GM12892 (cell line): ENCODE measurements at regions not wholly inside any gene's neighbourhood (a gene's known extent, or its start where the extent isn't known, plus 50 kb on each side); places are given as distances from the start of the nearest gene placed in this dataset.

Source experiments
- DNase-seq: peaks from one replicate; pipeline ENCODE4 v3.0.0; 2011; ENCODE audit not compliant: insufficient read length
- FAIRE-seq: peaks from 2 replicates; lab custom pipeline; 2011; peaks lifted over from hg19 to GRCh38; lab: Jason Lieb, UNC
- POLR2A ChIP-seq: IDR thresholded peaks from 2 replicates; pipeline ENCODE4 v1.6.1; 2011; ENCODE audit warnings: low read depth, low read length, control low read depth
- POLR2AphosphoS5 ChIP-seq: IDR thresholded peaks from 2 replicates; pipeline ENCODE4 v1.6.1; 2011; ENCODE audit warnings: low read depth, low read length, control low read depth
- TAF1 ChIP-seq: IDR thresholded peaks from 2 replicates; pipeline ENCODE4 v1.6.1; 2011; ENCODE audit warnings: low read depth, mild to moderate bottlenecking, control low read depth, low read length, borderline replicate concordance

DNA sequence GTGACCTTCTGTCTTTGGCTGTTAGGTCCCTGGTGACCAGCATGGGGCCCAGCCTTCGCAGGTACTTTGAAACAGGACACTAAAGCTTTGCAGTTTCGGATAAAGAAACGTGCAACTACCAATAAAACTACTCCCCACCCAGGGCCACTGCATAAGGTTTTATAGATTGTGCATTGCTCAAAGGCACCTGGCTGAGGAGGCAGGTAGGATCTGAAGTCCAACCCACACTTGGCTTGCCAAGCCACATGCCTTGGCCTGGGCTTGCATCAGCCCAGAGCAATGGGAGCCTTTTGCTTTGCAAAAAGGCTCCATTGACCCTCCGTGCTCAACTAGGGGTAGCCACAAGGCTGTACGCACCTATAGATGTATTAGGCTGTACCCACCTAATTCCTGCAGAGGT, 84.4 kb upstream of the SYT6 start:
- TF ChIP-seq TAF1 (no peak), POLR2A (no peak), POLR2AphosphoS5 (no peak)
- FAIRE-seq (no peak), DNase-seq (no peak)

DNA sequence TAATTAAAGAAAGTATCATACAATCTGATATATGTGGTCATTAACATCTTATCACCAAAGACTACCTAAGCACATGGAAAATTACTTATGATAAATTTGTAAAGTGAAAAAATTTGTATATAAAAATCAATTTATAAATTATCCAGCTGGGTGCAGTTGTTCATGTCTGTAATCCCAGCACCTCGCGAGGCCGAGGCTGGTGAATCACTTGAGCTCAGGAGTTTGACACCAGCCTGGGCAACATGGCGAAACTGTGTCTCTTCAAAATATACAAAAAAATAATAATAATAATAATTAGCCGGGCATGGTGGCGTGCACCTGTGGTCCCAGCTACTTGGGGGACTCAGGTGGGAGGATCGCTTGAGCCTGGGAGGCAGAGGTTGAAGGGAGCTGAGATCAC, 82.8 kb upstream of the SYT6 start:
- DNase-seq = no peak
- no peak for FAIRE-seq
- TF ChIP-seq POLR2AphosphoS5 = no peak
- no peak for TF ChIP-seq POLR2A
- TF ChIP-seq TAF1 = no peak

- FAIRE-seq (no peak), DNase-seq (no peak)
- TF ChIP-seq TAF1 = no peak
- no peak for TF ChIP-seq POLR2A
- no peak for TF ChIP-seq POLR2AphosphoS5
Measured at GRCh38 chr1:114235960-114236359, 82.3 kb upstream of the SYT6 start.

DNA sequence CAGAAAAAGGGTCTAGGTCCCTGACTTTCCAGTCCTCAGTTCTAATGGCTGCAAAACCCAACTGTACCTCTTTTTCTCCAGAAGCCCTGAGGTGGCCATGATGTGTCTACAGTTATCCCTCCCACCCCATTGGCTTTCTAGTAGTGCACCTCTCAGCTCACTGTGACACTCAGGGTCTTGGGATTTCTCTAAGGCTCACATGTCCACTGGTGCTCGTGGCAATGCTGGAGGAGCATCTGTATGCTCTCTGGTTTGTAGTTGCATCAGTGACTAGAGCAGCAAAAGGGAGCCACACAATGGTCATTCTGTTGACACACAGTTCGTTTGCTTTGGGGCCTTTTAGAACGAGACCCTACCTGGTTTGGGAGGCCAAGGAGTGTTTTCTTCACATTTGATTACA, 81.6 kb upstream of the SYT6 start:
- no peak for DNase-seq
- no peak for FAIRE-seq
- TF ChIP-seq POLR2AphosphoS5 = no peak

GRCh38 chr1:114234408-114235124, 80.9 kb upstream of the SYT6 start:
- TF ChIP-seq POLR2A (no peak), TAF1 (no peak), POLR2AphosphoS5 (no peak)
- DNase-seq (no peak), FAIRE-seq (no peak)

GRCh38 chr1:114232691-114233090, 79.0 kb upstream of the SYT6 start:
- TF ChIP-seq POLR2AphosphoS5 (no peak), TAF1 (no peak), POLR2A (no peak)
- FAIRE-seq (no peak), DNase-seq (no peak)

DNA sequence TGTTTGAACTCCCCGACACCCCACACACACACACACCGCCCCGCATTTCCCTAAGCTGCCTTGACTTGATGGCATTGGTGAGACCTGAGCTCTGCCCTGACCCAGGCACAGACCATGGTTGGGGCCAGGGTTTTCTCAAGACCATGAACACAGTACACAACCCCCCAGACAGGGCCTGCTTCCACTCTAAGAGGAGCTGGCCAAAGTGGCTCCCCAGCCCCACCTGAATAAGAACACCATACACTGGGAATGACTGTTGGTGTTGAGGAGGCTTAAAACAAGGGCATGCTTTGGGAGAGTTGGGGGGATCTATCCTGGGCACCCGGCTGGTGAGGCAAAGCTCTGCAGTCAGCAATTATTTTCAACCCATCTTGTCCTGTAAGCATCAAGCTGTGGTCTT, 77.6 kb upstream of the SYT6 start:
- TF ChIP-seq POLR2AphosphoS5 (no peak), TAF1 (no peak)
- no peak for DNase-seq
- no peak for FAIRE-seq

DNA sequence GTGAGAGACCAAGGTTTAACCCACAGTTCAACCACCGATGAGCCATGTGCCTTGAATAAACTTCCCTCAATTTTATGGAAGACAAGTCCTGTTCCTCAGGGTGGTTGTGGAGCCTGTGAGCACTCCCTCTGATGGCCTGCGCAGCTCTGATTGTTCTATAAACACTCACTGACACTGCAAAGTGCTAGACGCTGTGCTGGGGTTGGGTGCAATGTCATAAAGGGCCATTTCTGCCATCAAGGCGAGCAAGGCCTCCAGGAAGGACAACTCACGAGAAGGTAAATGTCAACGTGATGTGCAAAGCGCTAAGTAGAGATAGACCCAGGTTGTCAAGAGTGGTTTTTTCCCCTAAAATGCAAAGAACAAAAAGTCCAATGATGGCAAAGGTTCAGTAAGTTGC, 75.7 kb upstream of the SYT6 start:
- FAIRE-seq (no peak), DNase-seq (no peak)
- TF ChIP-seq POLR2A (no peak), TAF1 (no peak), POLR2AphosphoS5 (no peak)

- no peak for DNase-seq
- TF ChIP-seq TAF1 = no peak
- no peak for FAIRE-seq
Measured at GRCh38 chr1:114227059-114227458, 73.4 kb upstream of the SYT6 start.

DNA sequence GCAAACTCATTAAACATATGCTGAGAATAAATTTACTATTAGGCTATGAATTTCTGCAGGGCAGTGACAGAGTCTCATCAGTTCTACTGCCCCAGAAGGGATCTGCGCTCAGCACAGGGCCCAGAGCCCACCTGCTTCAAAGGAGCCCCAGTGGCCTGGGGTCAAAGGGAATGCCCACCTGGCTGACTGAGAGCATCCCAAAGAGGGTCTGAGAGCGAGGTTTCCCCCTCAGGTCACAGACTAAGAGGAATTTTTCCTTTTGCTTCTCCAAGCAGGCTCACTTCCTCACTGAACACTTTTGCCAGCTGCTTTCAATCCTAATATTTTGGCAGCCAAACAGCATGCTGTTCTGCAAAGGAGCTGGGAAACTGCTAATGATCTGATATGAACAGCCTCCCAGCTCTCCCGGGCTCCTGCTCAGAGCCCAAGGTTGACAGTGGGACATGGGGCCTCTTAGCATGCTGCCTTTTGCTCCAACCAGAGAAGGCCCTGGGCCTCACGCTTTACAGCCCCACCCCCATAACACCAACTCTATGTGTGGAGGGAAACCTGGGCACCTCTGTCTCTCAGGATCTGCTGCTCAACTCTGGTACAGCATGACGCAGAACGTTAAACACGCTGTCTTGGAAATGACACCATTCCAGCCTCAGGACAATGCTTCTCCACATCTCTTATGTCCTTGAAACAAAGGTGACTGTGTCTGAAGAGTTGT, 70.7 kb upstream of the SYT6 start:
- TF ChIP-seq POLR2A (no peak), TAF1 (no peak), POLR2AphosphoS5 (no peak)
- FAIRE-seq (no peak), DNase-seq (no peak)

DNA sequence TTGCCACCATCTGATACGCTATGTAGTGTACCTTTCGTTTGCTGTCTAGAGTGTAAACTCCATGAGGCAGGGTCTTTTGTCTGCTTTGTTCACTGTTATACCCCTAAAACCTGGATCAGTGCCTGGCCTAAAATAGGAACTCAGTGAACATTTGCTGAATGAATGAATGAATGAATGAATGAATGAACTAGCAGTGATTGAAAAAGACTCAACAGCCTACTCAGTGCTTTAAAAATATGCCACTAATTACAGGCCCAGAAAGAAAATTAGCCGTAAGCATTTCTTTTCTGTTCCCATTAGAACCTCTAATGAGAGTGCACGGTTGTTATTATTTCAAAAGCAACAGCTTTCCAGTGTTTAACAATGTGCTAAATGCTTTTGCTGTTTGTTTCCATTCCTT, 69.3 kb upstream of the SYT6 start:
- TF ChIP-seq POLR2A (no peak), POLR2AphosphoS5 (no peak), TAF1 (no peak)
- FAIRE-seq (no peak), DNase-seq (no peak)

DNA sequence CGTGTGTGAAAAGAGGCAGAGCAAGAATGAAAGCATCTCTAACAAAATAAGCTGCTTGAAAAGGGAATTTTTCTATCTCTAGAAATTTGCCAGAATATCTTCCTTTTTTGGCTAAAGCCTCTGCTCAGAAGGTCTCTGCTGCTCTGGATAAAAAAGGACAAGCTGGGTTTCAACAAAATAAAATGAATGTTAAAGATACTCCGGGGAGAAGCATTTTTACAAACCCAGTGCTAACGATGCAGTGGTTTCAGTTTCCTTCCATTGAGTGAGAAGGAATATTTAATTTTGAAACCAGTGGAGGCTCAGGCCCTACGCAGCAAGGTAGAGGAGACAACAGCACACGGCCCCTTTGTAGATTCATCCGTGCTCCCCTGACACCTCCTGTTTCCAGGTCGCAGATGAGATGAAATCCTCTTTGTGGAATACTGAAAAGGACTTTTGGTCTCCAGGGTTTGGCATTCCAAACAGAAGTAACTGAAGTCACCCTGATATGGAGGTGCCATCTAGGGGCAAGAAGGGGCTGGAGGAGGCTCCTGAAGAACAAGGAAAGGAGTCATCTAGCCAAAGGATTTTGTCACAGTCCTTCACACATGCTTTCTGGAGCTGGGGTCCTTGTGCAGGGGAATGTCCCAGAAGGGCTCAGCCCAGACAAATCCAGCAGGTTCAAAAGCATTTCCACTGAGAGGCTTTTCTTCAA, 65.7 kb upstream of the SYT6 start:
- FAIRE-seq (no peak), DNase-seq (no peak)
- TF ChIP-seq POLR2A = no peak
- no peak for TF ChIP-seq TAF1
- no peak for TF ChIP-seq POLR2AphosphoS5

DNA sequence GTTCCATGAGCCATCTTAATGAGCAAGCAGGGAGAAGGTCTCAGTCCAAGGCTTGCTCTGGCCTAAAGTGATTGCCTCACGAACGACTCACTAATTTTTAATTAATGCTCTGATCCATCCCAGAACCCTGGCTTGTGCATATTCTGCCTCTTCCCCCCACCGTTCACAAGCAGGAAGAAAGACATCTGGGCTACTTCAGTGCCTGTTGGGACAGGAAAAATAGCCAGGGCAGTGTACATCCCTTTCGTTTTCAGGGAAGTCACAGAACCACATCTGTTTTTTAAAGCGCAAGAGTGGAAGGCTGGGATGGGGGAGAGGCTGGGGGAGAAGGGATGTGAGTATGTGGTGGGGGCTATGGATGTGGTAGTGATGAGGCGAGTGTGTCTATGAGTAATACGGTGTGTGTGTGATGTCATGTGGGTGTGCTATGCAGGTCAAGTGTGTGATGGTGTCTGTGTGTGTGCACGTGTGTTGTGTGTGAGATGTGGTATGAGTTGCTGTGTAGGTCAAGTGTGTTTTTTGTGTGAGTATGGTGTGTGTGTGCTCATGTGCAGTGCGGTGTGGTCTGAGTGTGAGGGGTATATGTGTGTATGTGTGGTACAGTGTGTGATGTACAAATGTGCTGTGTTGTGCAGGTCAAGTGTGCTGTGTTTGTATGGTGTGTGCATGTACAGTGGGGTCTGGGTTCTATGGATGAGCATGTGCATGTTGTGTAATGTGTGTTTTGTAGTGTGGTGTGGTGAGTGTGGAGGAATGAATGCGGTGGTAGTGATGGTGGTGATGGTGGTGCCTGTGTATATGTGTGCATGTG, 64.9 kb upstream of the SYT6 start:
- no peak for FAIRE-seq

More for the DNA sequence above, 64.9 kb upstream of the SYT6 start:
- no peak for TF ChIP-seq POLR2AphosphoS5
- no peak for TF ChIP-seq POLR2A
- TF ChIP-seq TAF1 = no peak
- no peak for DNase-seq
